ENCODE measurements at regions not wholly inside any gene's neighbourhood (a gene's known extent, or its start where the extent isn't known, plus 50 kb on each side); places are given as distances from the start of the nearest gene placed in this dataset.

DNA sequence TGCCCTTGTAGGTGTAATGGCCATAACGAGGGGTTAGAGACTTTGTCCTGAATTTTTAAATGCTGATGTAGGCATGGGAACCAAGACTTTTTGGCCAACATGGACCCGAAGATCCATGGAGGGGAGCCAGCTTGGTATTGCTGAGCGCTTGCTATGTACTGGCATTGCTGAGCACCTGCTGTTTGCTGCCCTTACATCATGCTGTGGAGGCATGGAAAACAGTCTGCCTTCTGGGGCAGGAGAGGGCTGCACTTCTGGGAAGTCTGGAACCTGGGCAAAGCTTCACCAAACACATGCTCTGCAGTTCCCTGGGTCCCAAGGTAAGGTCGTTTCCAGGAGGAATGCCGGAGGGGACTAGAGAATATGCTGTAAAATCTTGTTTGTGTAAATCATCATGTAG is 86.3 kb upstream of the CNIH3 start:
- H3K27ac ChIP-seq = no peak overlapping the region
- TF ChIP-seq POLR2A (IDR thresholded peaks at IDR 0.05) (no peak), CTCF (IDR thresholded peaks at IDR 0.05) (no peak)
- no peak for DNase-seq
- H3K4me3 ChIP-seq = no peak overlapping the region
- H3K4me1 ChIP-seq = no peaks in the 10 kb centered on the region
- no peaks in the 10 kb centered on the region for H3K36me3 ChIP-seq
- no peaks in the 10 kb centered on the region for H3K9me3 ChIP-seq
- no peaks in the 10 kb centered on the region for H3K27me3 ChIP-seq

DNA sequence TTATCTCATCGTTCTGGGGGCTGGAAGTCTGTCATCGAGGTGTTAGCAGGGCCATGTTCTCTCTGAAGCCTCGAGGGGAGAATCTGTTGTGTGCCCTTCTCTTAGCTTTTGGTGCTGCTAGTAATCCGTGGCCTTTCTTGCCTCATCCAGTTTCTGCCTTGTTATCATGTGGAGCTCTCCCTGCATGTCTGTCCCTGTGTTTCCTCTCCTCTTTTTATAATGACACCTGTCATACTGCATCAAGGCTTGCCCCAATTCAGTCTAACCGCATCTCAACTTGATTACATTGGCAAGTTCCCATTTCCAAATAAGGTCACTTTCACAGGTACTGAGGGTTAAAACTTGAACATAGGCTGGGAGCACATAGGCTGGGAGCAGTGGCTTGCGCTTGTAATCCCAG is 82.6 kb upstream of the CNIH3 start:
- no peaks in the 10 kb centered on the region for H3K36me3 ChIP-seq
- no peaks in the 10 kb centered on the region for H3K27me3 ChIP-seq
- H3K4me3 ChIP-seq = no peak overlapping the region
- DNase-seq = no peak
- no peaks in the 10 kb centered on the region for H3K4me1 ChIP-seq
- no peak overlapping the region for H3K27ac ChIP-seq
- H3K9me3 ChIP-seq = no peaks in the 10 kb centered on the region
- TF ChIP-seq CTCF (IDR thresholded peaks at IDR 0.05) (no peak), POLR2A (IDR thresholded peaks at IDR 0.05) (no peak)

- DNase-seq = no peak
- Histone ChIP-seq H3K36me3 (no peaks in the 10 kb centered on the region), H3K9me3 (no peaks in the 10 kb centered on the region), H3K4me1 (no peaks in the 10 kb centered on the region), H3K27me3 (no peaks in the 10 kb centered on the region), H3K4me3 (no peak overlapping the region), H3K27ac (no peak overlapping the region)
- TF ChIP-seq CTCF (IDR thresholded peaks at IDR 0.05) = no peak
- TF ChIP-seq POLR2A (IDR thresholded peaks at IDR 0.05) = no peak
Observed at GRCh38 chr1:224534731-224535130, 81.4 kb upstream of the CNIH3 start.

GRCh38 chr1:224535641-224536040 is 80.5 kb upstream of the CNIH3 start:
- DNase-seq = no peak
- TF ChIP-seq POLR2A (IDR thresholded peaks at IDR 0.05) (no peak), CTCF (IDR thresholded peaks at IDR 0.05) (no peak)
- Histone ChIP-seq H3K4me1 (no peaks in the 10 kb centered on the region), H3K36me3 (no peaks in the 10 kb centered on the region), H3K27ac (no peak overlapping the region), H3K4me3 (no peak overlapping the region), H3K27me3 (no peaks in the 10 kb centered on the region), H3K9me3 (no peaks in the 10 kb centered on the region)

DNA sequence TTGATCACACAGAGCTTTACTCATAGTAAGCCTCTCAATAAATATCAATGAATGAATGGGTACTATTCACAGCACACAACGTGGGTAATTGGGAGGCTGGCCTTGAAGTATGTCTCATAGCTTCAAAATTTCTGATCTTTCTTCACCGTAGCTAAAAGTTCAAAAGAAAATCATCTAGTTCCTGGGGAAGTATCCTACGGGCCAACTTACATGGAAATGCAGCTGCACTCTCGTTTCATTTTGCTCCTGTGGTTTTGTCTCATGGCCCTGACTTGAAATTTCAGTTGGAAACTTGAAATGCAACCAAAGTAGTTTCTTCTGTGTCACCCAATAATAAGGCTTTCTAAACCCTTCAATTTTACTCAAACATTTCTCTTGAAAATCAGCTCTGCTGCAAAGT is 76.1 kb upstream of the CNIH3 start:
- H3K36me3 ChIP-seq = no peaks in the 10 kb centered on the region
- TF ChIP-seq CTCF (IDR thresholded peaks at IDR 0.05) = no peak
- no peak for TF ChIP-seq POLR2A (IDR thresholded peaks at IDR 0.05)
- H3K9me3 ChIP-seq = no peaks in the 10 kb centered on the region
- H3K4me1 ChIP-seq = no peaks in the 10 kb centered on the region
- H3K27ac ChIP-seq = no peak overlapping the region
- no peak overlapping the region for H3K4me3 ChIP-seq
- no peak for DNase-seq
- no peaks in the 10 kb centered on the region for H3K27me3 ChIP-seq

DNA sequence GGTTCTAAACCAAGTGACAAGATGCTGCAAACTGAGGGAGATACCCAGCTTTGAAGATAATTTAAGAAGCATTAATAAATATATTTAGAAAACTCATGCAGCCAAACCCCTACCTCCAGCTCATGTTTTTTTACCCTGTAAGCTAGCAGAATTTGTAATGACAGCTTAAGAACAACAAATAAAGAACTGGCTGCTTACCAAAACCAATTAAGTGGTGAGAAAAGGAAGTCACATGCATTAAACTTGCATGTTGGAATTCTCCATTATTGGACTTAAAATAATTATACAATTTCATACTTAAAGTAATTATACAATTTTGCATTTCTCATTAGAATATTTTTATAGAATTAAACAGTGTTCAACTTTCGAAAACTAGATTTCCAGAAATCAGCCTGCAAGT is 75.6 kb upstream of the CNIH3 start:
- no peaks in the 10 kb centered on the region for H3K27me3 ChIP-seq

More for the DNA sequence above, 75.6 kb upstream of the CNIH3 start:
- Histone ChIP-seq H3K36me3 (no peaks in the 10 kb centered on the region), H3K9me3 (no peaks in the 10 kb centered on the region), H3K27ac (no peak overlapping the region), H3K4me3 (no peak overlapping the region), H3K4me1 (no peaks in the 10 kb centered on the region)
- no peak for DNase-seq
- no peak for TF ChIP-seq POLR2A (IDR thresholded peaks at IDR 0.05)
- no peak for TF ChIP-seq CTCF (IDR thresholded peaks at IDR 0.05)

All from Peyer's patch (tissue), 4 donors.